ENCODE measurements at regions not wholly inside any gene's neighbourhood (a gene's known extent, or its start where the extent isn't known, plus 50 kb on each side); places are given as distances from the start of the nearest gene placed in this dataset.

- H3K4me3 Mint-ChIP-seq, result no peak overlapping the region
- no peak overlapping the region for H3K4me3 ChIP-seq (ENCODE audit: low read length)
- ChIA-PET POLR2A (no interaction called here), CTCF (no interaction called here)
- ATAC-seq, result no peak
- no peaks in the 10 kb centered on the region for H3K4me1 ChIP-seq (ENCODE audit: control insufficient read depth in 2 of 2, insufficient read depth in 2 of 2, low read length in 2 of 2)
- H3K27me3 ChIP-seq (ENCODE audit: control insufficient read depth in 2 of 2, insufficient read depth in 2 of 2, low read length in 2 of 2), result peaks cover 0 to 3% of the 10 kb centered on the region in 2 donors
- H3K27ac ChIP-seq (ENCODE audit: low read depth, low read length), result no peak overlapping the region
- no peak overlapping the region for H3K27ac Mint-ChIP-seq
- intact Hi-C loops (cut with micrococcal nuclease), result loop anchor here in 1 of 2 donors (5.0 kb wide), 1 partner anchor 946 kb away; no protein-coding TSS in a partner anchor
- peaks cover 0 to 2% (median 0%) of the 10 kb centered on the region in 7 donors for H3K4me1 Mint-ChIP-seq
- H3K9me3 ChIP-seq (ENCODE audit: control insufficient read depth in 2 of 3, low read length in 3 of 3), result no peaks in the 10 kb centered on the region
- no peak for DNase-seq
- H3K36me3 ChIP-seq (ENCODE audit: control insufficient read depth in 2 of 3, insufficient read depth in 3 of 3, low read length in 3 of 3), result no peaks in the 10 kb centered on the region
- H3K27me3 Mint-ChIP-seq, result peaks cover 4 to 16% (median 14%) of the 10 kb centered on the region in 5 donors
- no peaks in the 10 kb centered on the region for H3K9me3 Mint-ChIP-seq
- no peaks in the 10 kb centered on the region for H3K36me3 Mint-ChIP-seq
Observed at GRCh38 chr3:153973722-153974265, 147.4 kb upstream of the ARHGEF26 start.

GRCh38 chr3:153974614-153975013 lies 146.6 kb upstream of the ARHGEF26 start:
- Mint-ChIP-seq H3K36me3 (no peaks in the 10 kb centered on the region), H3K4me3 (no peak overlapping the region), H3K9me3 (no peaks in the 10 kb centered on the region), H3K4me1 (peaks cover 0 to 2% (median 0%) of the 10 kb centered on the region in 7 donors), H3K27ac (no peak overlapping the region), H3K27me3 (peaks cover 5 to 16% (median 11%) of the 10 kb centered on the region in 5 donors)
- Histone ChIP-seq H3K4me1 (ENCODE audit: control insufficient read depth in 2 of 2, insufficient read depth in 2 of 2, low read length in 2 of 2) (no peaks in the 10 kb centered on the region), H3K27me3 (ENCODE audit: control insufficient read depth in 2 of 2, insufficient read depth in 2 of 2, low read length in 2 of 2) (peaks cover 0 to 3% of the 10 kb centered on the region in 2 donors), H3K4me3 (ENCODE audit: low read length) (no peak overlapping the region), H3K9me3 (ENCODE audit: control insufficient read depth in 2 of 3, low read length in 3 of 3) (no peaks in the 10 kb centered on the region), H3K27ac (ENCODE audit: low read depth, low read length) (no peak overlapping the region), H3K36me3 (ENCODE audit: control insufficient read depth in 2 of 3, insufficient read depth in 3 of 3, low read length in 3 of 3) (no peaks in the 10 kb centered on the region)
- CTCF ChIA-PET, result no interaction called here
- intact Hi-C loops (cut with micrococcal nuclease), result loop anchor here in 1 of 2 donors (5.0 kb wide), 1 partner anchor 947 kb away; no protein-coding TSS in a partner anchor
- DNase-seq (no peak), ATAC-seq (no peak)
- POLR2A ChIA-PET, result no interaction called here

- Histone ChIP-seq H3K4me3 (ENCODE audit: low read length) (no peak overlapping the region), H3K27ac (ENCODE audit: low read depth, low read length) (no peak overlapping the region), H3K9me3 (ENCODE audit: control insufficient read depth in 2 of 3, low read length in 3 of 3) (no peaks in the 10 kb centered on the region), H3K4me1 (ENCODE audit: control insufficient read depth in 2 of 2, insufficient read depth in 2 of 2, low read length in 2 of 2) (no peaks in the 10 kb centered on the region), H3K36me3 (ENCODE audit: control insufficient read depth in 2 of 3, insufficient read depth in 3 of 3, low read length in 3 of 3) (no peaks in the 10 kb centered on the region), H3K27me3 (ENCODE audit: control insufficient read depth in 2 of 2, insufficient read depth in 2 of 2, low read length in 2 of 2) (peaks cover 0 to 3% of the 10 kb centered on the region in 2 donors)
- Mint-ChIP-seq H3K27me3 (peaks cover 5 to 18% (median 10%) of the 10 kb centered on the region in 5 donors), H3K4me3 (no peak overlapping the region), H3K36me3 (no peaks in the 10 kb centered on the region), H3K4me1 (peaks cover 0 to 2% (median 0%) of the 10 kb centered on the region in 7 donors), H3K27ac (no peak overlapping the region), H3K9me3 (no peaks in the 10 kb centered on the region)
- no peak for ATAC-seq
- DNase-seq, result no peak
- POLR2A ChIA-PET, result no interaction called here
- CTCF ChIA-PET, result no interaction called here
- intact Hi-C loops (cut with micrococcal nuclease), result no loop called here
Observed at GRCh38 chr3:153976891-153977554, 144.2 kb upstream of the ARHGEF26 start.

GRCh38 chr3:153978006-153978405 lies 143.2 kb upstream of the ARHGEF26 start:
- Histone ChIP-seq H3K4me1 (ENCODE audit: control insufficient read depth in 2 of 2, insufficient read depth in 2 of 2, low read length in 2 of 2) (no peaks in the 10 kb centered on the region), H3K27ac (ENCODE audit: low read depth, low read length) (no peak overlapping the region), H3K27me3 (ENCODE audit: control insufficient read depth in 2 of 2, insufficient read depth in 2 of 2, low read length in 2 of 2) (peaks cover 0 to 2% of the 10 kb centered on the region in 2 donors), H3K4me3 (ENCODE audit: low read length) (no peak overlapping the region), H3K36me3 (ENCODE audit: control insufficient read depth in 2 of 3, insufficient read depth in 3 of 3, low read length in 3 of 3) (no peaks in the 10 kb centered on the region), H3K9me3 (ENCODE audit: control insufficient read depth in 2 of 3, low read length in 3 of 3) (no peaks in the 10 kb centered on the region)
- H3K4me3 Mint-ChIP-seq, result no peak overlapping the region
- ChIA-PET CTCF (no interaction called here), POLR2A (no interaction called here)
- no peak overlapping the region for H3K27ac Mint-ChIP-seq
- H3K4me1 Mint-ChIP-seq, result peaks cover 0 to 2% (median 0%) of the 10 kb centered on the region in 7 donors
- intact Hi-C loops (cut with micrococcal nuclease), result no loop called here
- H3K9me3 Mint-ChIP-seq, result peaks cover 0 to 4% (median 1%) of the 10 kb centered on the region in 11 donors
- H3K27me3 Mint-ChIP-seq, result peaks cover 4 to 11% (median 6%) of the 10 kb centered on the region in 5 donors
- ATAC-seq (no peak), DNase-seq (no peak)
- H3K36me3 Mint-ChIP-seq, result no peaks in the 10 kb centered on the region

GRCh38 chr3:153979418-153980251 lies 141.6 kb upstream of the ARHGEF26 start:
- H3K4me1 Mint-ChIP-seq, result peaks cover 0 to 2% (median 0%) of the 10 kb centered on the region in 7 donors
- H3K4me3 Mint-ChIP-seq, result no peak overlapping the region
- H3K36me3 ChIP-seq (ENCODE audit: control insufficient read depth in 2 of 3, insufficient read depth in 3 of 3, low read length in 3 of 3), result no peaks in the 10 kb centered on the region
- ChIA-PET POLR2A (no interaction called here), CTCF (no interaction called here)
- no peaks in the 10 kb centered on the region for H3K4me1 ChIP-seq (ENCODE audit: control insufficient read depth in 2 of 2, insufficient read depth in 2 of 2, low read length in 2 of 2)
- DNase-seq (no peak), ATAC-seq (no peak)
- peaks cover 0 to 7% (median 1%) of the 10 kb centered on the region in 11 donors for H3K9me3 Mint-ChIP-seq
- no peaks in the 10 kb centered on the region for H3K9me3 ChIP-seq (ENCODE audit: control insufficient read depth in 2 of 3, low read length in 3 of 3)
- no peak overlapping the region for H3K27ac Mint-ChIP-seq
- no peaks in the 10 kb centered on the region for H3K27me3 ChIP-seq (ENCODE audit: control insufficient read depth in 2 of 2, insufficient read depth in 2 of 2, low read length in 2 of 2)
- no peaks in the 10 kb centered on the region for H3K36me3 Mint-ChIP-seq
- no peak overlapping the region for H3K27ac ChIP-seq (ENCODE audit: low read depth, low read length)
- peaks cover 0 to 11% (median 5%) of the 10 kb centered on the region in 5 donors for H3K27me3 Mint-ChIP-seq
- intact Hi-C loops (cut with micrococcal nuclease), result no loop called here
- H3K4me3 ChIP-seq (ENCODE audit: low read length), result no peak overlapping the region

GRCh38 chr3:153980252-153980590 lies 141.0 kb upstream of the ARHGEF26 start:
- ChIA-PET CTCF (no interaction called here), POLR2A (no interaction called here)
- Mint-ChIP-seq H3K9me3 (peaks cover 0 to 7% (median 1%) of the 10 kb centered on the region in 11 donors), H3K4me3 (no peak overlapping the region), H3K4me1 (peaks cover 0 to 2% (median 0%) of the 10 kb centered on the region in 7 donors), H3K27me3 (peaks cover 0 to 11% (median 5%) of the 10 kb centered on the region in 5 donors), H3K27ac (no peak overlapping the region), H3K36me3 (no peaks in the 10 kb centered on the region)
- intact Hi-C loops (cut with micrococcal nuclease), result no loop called here
- Histone ChIP-seq H3K36me3 (ENCODE audit: control insufficient read depth in 2 of 3, insufficient read depth in 3 of 3, low read length in 3 of 3) (no peaks in the 10 kb centered on the region), H3K9me3 (ENCODE audit: control insufficient read depth in 2 of 3, low read length in 3 of 3) (no peaks in the 10 kb centered on the region), H3K27ac (ENCODE audit: low read depth, low read length) (no peak overlapping the region), H3K4me1 (ENCODE audit: control insufficient read depth in 2 of 2, insufficient read depth in 2 of 2, low read length in 2 of 2) (no peaks in the 10 kb centered on the region), H3K27me3 (ENCODE audit: control insufficient read depth in 2 of 2, insufficient read depth in 2 of 2, low read length in 2 of 2) (no peaks in the 10 kb centered on the region), H3K4me3 (ENCODE audit: low read length) (no peak overlapping the region)
- ATAC-seq (no peak), DNase-seq (no peak)
